Occipital lobe (tissue), 1 donor: ENCODE measurements at regions not wholly inside any gene's neighbourhood (a gene's known extent, or its start where the extent isn't known, plus 50 kb on each side); places are given as distances from the start of the nearest gene placed in this dataset.

Experiments used
- DNase-seq: peaks from one replicate; lab custom pipeline; 2025; lab: John Stamatoyannopoulos, UW

- no peak for DNase-seq
Measured at GRCh38 chrX:149157976-149158375, 347.1 kb downstream of the IDS start.

- no peak for DNase-seq
Measured at GRCh38 chrX:149152941-149153340, 352.2 kb downstream of the IDS start.

GRCh38 chrX:149151805-149152757 is 353.0 kb downstream of the IDS start:
- no peak for DNase-seq

GRCh38 chrX:149145845-149146285 is 359.2 kb downstream of the IDS start:
- no peak for DNase-seq

GRCh38 chrX:149131774-149132173 is 373.3 kb downstream of the IDS start:
- no peak for DNase-seq

GRCh38 chrX:149129767-149130166 is 375.3 kb downstream of the IDS start:
- no peak for DNase-seq

DNA sequence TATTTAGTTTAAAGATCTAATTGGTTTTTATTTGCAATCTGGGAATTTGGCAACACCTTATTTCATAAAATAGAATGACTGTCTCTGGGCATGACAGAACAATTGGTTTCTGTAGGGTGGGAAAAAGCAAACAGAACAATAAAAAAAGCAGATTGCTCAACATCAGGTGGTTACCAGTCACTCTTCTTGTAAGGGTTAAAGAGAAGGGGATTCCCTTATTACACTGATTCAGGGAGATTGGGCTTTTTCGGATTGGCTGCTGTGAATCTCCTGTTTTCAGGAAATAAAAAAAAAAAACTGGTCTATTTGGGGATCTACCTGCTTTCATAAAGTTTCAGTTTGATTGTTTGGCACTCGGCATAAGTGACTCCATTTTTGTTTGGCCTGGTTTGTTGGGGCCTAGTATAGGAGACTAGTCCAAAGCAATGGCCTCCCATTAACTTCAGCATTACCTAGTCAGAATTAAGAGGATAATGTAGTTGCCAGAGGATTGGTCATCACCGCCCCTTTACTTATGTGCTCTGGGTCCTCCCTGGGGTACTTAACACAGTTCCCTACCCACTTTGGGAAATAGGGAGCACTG is 380.5 kb downstream of the IDS start:
- DNase-seq = no peak

GRCh38 chrX:149121206-149121920 is 383.7 kb downstream of the IDS start:
- no peak for DNase-seq

GRCh38 chrX:149120459-149120858 is 384.6 kb downstream of the IDS start:
- DNase-seq = no peak

- no peak for DNase-seq
Measured at GRCh38 chrX:149114874-149115273, 390.2 kb downstream of the IDS start.

- no peak for DNase-seq
Measured at GRCh38 chrX:149114001-149114400, 391.1 kb downstream of the IDS start.

- DNase-seq = no peak
Measured at GRCh38 chrX:149097786-149098185, 407.3 kb downstream of the IDS start.

DNA sequence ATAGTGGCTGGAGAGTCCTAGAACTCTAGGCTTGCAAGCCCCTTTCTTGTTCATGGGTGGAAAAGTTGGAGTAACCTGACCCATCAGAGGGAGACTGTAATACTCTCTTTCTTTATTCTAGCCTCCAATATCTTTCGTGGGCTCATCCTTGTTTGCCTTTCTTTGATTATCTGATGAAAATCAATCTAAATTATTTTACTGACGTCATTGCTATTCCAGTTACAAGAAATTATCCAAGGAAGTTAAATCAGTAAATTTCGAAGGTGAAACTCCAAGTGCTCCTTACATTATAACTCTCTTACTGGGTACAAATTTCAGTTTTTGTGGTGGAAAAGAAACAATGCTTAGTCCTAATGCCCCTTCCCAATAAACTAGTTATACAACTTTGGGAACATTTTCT is 412.9 kb downstream of the IDS start:
- no peak for DNase-seq

DNA sequence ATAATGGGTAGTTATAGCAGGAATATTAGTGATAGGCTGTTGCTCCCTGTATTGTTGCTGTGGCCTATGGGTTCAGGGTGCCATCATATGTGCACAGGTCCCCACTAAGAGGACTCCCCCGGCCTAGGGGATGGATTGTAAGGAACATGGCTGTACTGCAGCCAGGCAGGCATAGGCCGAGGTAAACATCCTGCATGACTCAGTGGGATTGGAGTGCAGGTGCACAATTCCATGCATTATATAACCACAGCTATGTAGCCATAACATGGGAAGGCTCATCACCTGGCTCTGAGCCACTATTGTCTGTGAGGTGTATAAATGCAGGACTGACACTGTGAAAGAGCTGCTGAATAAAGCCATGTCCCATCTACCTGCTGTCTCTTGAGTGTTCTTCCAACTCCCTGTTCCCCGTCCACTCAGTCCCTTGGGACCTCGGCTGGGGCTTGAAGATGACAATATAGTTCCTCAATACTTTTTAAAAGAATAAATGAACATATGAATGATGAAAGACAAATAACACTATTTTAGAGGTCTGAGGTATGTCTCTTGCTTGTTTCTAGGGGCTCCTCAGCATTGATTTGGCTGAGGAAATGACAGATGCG is 425.2 kb downstream of the IDS start:
- no peak for DNase-seq

GRCh38 chrX:149074398-149074797 is 430.7 kb downstream of the IDS start:
- no peak for DNase-seq

GRCh38 chrX:149073479-149073878 is 431.6 kb downstream of the IDS start:
- DNase-seq = no peak

DNA sequence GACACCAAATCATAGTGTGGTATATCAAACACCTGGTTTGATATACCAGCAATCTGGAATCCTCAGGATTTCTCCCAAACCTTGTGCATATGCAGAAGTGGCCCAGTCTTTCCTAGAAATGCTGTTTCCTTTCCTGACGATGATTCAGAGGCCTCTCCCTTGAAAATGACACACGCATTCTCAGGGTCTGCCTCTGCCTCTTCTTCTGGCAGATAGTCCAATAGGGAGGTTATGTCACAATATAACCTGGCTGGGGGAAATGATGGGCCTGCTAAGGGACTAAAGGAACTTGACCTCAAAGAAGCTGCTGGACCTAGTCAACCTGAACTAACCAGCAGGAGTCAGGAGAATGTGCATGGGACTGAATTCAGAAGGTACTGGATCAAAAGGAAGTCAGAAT is 435.2 kb downstream of the IDS start:
- DNase-seq = no peak

GRCh38 chrX:149060921-149061320 is 444.2 kb downstream of the IDS start:
- DNase-seq = no peak
